Stimulated activated CD4-positive, alpha-beta T cell treated with anti-CD3 and anti-CD28 coated beads, Interleukin-15, amount 100 ng/mL, for 48 hours (primary cell): ENCODE measurements at regions not wholly inside any gene's neighbourhood (a gene's known extent, or its start where the extent isn't known, plus 50 kb on each side); places are given as distances from the start of the nearest gene placed in this dataset.

ENCODE experiments used
- DNase-seq, 2 donors: peaks; one replicate each; pipeline ENCODE4 v3.0.0-alpha.2; 2020; ENCODE audit warnings: low read depth in 2 of 2

GRCh38 chr6:6376845-6377244 is 56.4 kb upstream of the F13A1 start:
- DNase-seq: no peak

- no peak for DNase-seq
These were observed 57.2 kb upstream of the F13A1 start for GRCh38 chr6:6377621-6378020.

- no peak for DNase-seq
These were observed 59.1 kb upstream of the F13A1 start for GRCh38 chr6:6379573-6379972.

- no peak for DNase-seq
These were observed 64.1 kb upstream of the F13A1 start for GRCh38 chr6:6384520-6384919.

GRCh38 chr6:6386010-6386409 is 65.5 kb upstream of the F13A1 start:
- DNase-seq: no peak

- no peak for DNase-seq
These were observed 70.6 kb upstream of the F13A1 start for GRCh38 chr6:6390849-6391602.

GRCh38 chr6:6392214-6393068 is 72.0 kb upstream of the F13A1 start:
- no peak for DNase-seq

- no peak for DNase-seq
These were observed 72.6 kb upstream of the F13A1 start for GRCh38 chr6:6393069-6393529.

- DNase-seq: no peak
These were observed 75.2 kb upstream of the F13A1 start for GRCh38 chr6:6395581-6396197.

GRCh38 chr6:6397842-6398241 is 77.4 kb upstream of the F13A1 start:
- DNase-seq: no peak

- no peak for DNase-seq
These were observed 79.1 kb upstream of the F13A1 start for GRCh38 chr6:6399568-6399967.

- DNase-seq: no peak
These were observed 80.9 kb upstream of the F13A1 start for GRCh38 chr6:6401401-6401800.

GRCh38 chr6:6402006-6402405 is 81.5 kb upstream of the F13A1 start:
- no peak for DNase-seq

GRCh38 chr6:6402591-6402990 is 82.1 kb upstream of the F13A1 start:
- no peak for DNase-seq

- DNase-seq: no peak
These were observed 84.6 kb upstream of the F13A1 start for GRCh38 chr6:6405031-6405430.

GRCh38 chr6:6405997-6406714 is 85.7 kb upstream of the F13A1 start:
- no peak for DNase-seq

- DNase-seq: no peak
These were observed 86.2 kb upstream of the F13A1 start for GRCh38 chr6:6406715-6407070.

- DNase-seq: no peak
These were observed 86.7 kb upstream of the F13A1 start for GRCh38 chr6:6407071-6407741.

GRCh38 chr6:6409397-6410030 is 89.1 kb upstream of the F13A1 start:
- no peak for DNase-seq

- DNase-seq: no peak
These were observed 90.7 kb upstream of the F13A1 start for GRCh38 chr6:6411115-6411514.

- DNase-seq: no peak
These were observed 91.8 kb upstream of the F13A1 start for GRCh38 chr6:6412221-6412620.
